Stimulated activated CD8-positive, alpha-beta memory T cell treated with anti-CD3 and anti-CD28 coated beads, Interleukin-12 subunit alpha, Interleukin-12 subunit beta, amount 100 ng/mL, for 24 hours (primary cell): ENCODE measurements at regions not wholly inside any gene's neighbourhood (a gene's known extent, or its start where the extent isn't known, plus 50 kb on each side); places are given as distances from the start of the nearest gene placed in this dataset.

Experiments
- DNase-seq: peaks from one replicate; pipeline ENCODE4 v3.0.0-alpha.2; 2020; ENCODE audit errors: extremely low read depth

- no peak for DNase-seq
Observed at GRCh38 chr2:3960106-3960505, 256.7 kb downstream of the DCDC2C start.

- DNase-seq = no peak
Observed at GRCh38 chr2:3962719-3963118, 259.3 kb downstream of the DCDC2C start.

GRCh38 chr2:3965211-3965610, 261.8 kb downstream of the DCDC2C start:
- DNase-seq = no peak

GRCh38 chr2:3965953-3966352, 262.6 kb downstream of the DCDC2C start:
- no peak for DNase-seq

GRCh38 chr2:3966470-3966869, 263.1 kb downstream of the DCDC2C start:
- DNase-seq = no peak

GRCh38 chr2:3968736-3969135, 265.4 kb downstream of the DCDC2C start:
- DNase-seq = no peak

- no peak for DNase-seq
Observed at GRCh38 chr2:3970791-3971651, 267.6 kb downstream of the DCDC2C start.

- DNase-seq = no peak
Observed at GRCh38 chr2:3971652-3972192, 268.3 kb downstream of the DCDC2C start.

GRCh38 chr2:3972377-3972776, 269.0 kb downstream of the DCDC2C start:
- DNase-seq = no peak

- no peak for DNase-seq
Observed at GRCh38 chr2:3974765-3975164, 271.4 kb downstream of the DCDC2C start.

- no peak for DNase-seq
Observed at GRCh38 chr2:3981446-3981987, 278.1 kb downstream of the DCDC2C start.

- DNase-seq = no peak
Observed at GRCh38 chr2:3982160-3982559, 278.8 kb downstream of the DCDC2C start.

GRCh38 chr2:3986063-3986462, 282.7 kb downstream of the DCDC2C start:
- DNase-seq = no peak

GRCh38 chr2:3986530-3987258, 283.3 kb downstream of the DCDC2C start:
- no peak for DNase-seq

GRCh38 chr2:4002841-4003403, 299.5 kb downstream of the DCDC2C start:
- no peak for DNase-seq

GRCh38 chr2:4012197-4012596, 308.8 kb downstream of the DCDC2C start:
- no peak for DNase-seq

- DNase-seq = no peak
Observed at GRCh38 chr2:4018535-4018934, 315.2 kb downstream of the DCDC2C start.

- no peak for DNase-seq
Observed at GRCh38 chr2:4020153-4020552, 316.8 kb downstream of the DCDC2C start.

GRCh38 chr2:4020649-4021048, 317.3 kb downstream of the DCDC2C start:
- DNase-seq = no peak

- DNase-seq = no peak
Observed at GRCh38 chr2:4024605-4025004, 321.2 kb downstream of the DCDC2C start.

GRCh38 chr2:4029081-4029480, 325.7 kb downstream of the DCDC2C start:
- DNase-seq = no peak

- no peak for DNase-seq
Observed at GRCh38 chr2:4039896-4040295, 336.5 kb downstream of the DCDC2C start.
